Right ventricle myocardium superior (tissue), 1 donor: ENCODE measurements at regions not wholly inside any gene's neighbourhood (a gene's known extent, or its start where the extent isn't known, plus 50 kb on each side); places are given as distances from the start of the nearest gene placed in this dataset.
A peak's percentile ranks its signal among the peaks of the same experiment; 100 is the strongest.
"Not testable (repeated sequence)": the region's sequence is repeated elsewhere in the genome, so short reads cannot be mapped to it uniquely, and the experiment has no call there.

ENCODE experiments used
- ATAC-seq: fragments of 200-7000 bp; cut with Tn5 transposase; one replicate; pipeline ENCODE4 v1.9.1; 2020; ENCODE audit warnings: mild to moderate bottlenecking; ENCODE audit not compliant: poor library complexity
- DNase-seq: peaks from one replicate; pipeline ENCODE4 v3.0.0-alpha.2; 2020
- intact Hi-C: fragments of 100-400 bp; cut with DNase I; formaldehyde crosslinking; loops from one replicate; pipeline ENCODE4 v1.11.2; 2022
- donor health status: DM: no; HTN: yes; CAD: no; lungs with severe emphysema.

- DNase-seq, ATAC-seq, intact Hi-C loops: not testable (repeated sequence)
These were observed 74.5 kb upstream of the CHST15 start for GRCh38 chr10:124167925-124168324.

GRCh38 chr10:124166431-124167125, 73.2 kb upstream of the CHST15 start:
- DNase-seq (no peak), ATAC-seq (no peak)
- intact Hi-C loops, result no loop called here

DNA sequence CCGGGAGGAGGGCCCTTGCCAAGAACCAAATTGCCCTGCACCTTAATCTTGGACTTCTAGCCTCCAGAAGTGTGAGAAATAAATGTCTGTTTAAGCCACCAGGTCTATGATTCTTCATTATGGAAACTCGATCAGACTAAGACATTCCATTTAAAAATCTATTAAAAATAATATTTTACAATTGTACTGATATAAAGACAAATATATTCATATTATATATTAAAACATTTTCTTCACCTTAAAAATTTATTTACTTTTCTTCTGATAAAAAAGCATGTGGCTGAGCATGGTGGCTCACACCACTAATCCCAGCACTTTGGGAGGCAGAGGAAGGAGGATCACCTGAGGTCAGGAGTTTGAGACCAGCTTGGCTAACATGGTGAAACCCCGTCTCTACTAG, 72.4 kb upstream of the CHST15 start:
- intact Hi-C loops, result no loop called here
- ATAC-seq (no peak), DNase-seq (no peak)

DNA sequence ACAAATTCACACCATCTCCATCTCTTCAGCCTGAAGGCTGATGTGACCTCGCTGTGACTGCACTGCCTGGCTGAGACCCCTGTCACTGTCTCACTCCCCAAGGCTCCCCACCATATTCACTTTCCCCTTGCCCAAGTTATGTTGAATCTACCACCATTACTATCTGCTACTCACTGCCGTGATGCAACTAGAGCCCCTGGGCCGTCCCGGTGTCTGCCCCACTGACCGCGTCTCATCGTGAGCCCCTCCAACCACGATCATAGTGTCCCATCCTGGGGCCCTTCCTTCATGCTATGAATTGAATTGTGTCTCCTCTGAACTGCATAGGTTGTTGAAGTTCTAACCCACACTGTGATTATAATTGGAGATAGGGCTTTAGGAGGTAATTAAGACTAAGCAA, 71.9 kb upstream of the CHST15 start:
- intact Hi-C loops, result no loop called here
- ATAC-seq (no peak), DNase-seq (no peak)

GRCh38 chr10:124164264-124164663, 70.9 kb upstream of the CHST15 start:
- DNase-seq, result no peak
- intact Hi-C loops, result no loop called here
- no peak for ATAC-seq

DNA sequence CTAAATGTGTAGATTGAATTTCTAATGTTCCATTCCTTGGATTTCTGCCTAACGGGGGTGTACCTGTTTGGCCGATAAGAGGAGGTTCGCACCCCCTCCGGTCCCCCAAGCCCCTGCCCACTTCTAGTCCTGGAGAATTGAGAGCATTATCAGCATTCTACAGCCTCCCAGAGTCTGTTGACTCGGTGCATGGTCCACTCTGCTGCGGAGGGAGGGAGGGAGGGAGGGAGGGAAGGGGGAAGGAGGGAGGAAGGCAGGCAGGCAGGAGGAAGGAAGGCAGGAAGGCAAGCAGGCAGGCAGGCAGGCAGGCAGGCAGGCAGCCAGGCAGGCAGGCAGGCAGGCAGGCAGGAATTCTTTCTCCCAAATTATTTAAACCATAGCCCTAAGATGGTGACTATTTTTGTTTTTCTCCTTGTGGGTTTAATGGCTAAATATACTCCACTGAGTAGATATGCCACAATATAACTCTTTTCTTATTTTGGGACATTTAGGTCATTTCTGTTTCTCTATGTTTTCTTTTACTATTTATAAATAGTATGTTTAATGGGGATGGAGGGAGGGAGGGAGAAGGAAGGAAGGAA, 69.5 kb upstream of the CHST15 start:
- DNase-seq (no peak), ATAC-seq (no peak)
- intact Hi-C loops, result no loop called here

GRCh38 chr10:124162136-124162535, 68.7 kb upstream of the CHST15 start:
- ATAC-seq (no peak), DNase-seq (no peak)
- intact Hi-C loops, result no loop called here

GRCh38 chr10:124161601-124162000, 68.2 kb upstream of the CHST15 start:
- ATAC-seq (no peak), DNase-seq (no peak)
- intact Hi-C loops, result no loop called here

GRCh38 chr10:124160943-124161582, 67.7 kb upstream of the CHST15 start:
- DNase-seq (no peak), ATAC-seq (no peak)
- intact Hi-C loops, result no loop called here

DNA sequence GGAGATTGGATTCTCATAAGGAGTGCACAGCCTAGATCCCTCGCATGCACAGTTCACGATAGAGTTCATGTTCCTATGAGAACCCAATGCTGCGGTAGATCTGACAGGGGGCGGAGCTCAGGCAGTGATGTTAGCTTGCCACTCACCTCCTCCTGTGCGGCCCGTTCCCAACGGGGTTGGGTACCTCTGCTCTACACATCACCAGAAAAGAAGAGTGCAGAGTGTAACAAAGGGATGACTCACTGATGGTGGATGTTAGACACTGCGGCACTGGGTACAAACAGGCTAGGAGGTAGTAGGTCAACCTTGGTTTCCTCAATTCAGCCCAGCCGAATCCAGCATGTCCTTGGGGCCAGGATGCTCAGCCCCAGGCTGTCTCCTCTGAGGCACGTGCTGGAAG, 66.8 kb upstream of the CHST15 start:
- intact Hi-C loops, result no loop called here
- DNase-seq (no peak), ATAC-seq (no peak)

DNA sequence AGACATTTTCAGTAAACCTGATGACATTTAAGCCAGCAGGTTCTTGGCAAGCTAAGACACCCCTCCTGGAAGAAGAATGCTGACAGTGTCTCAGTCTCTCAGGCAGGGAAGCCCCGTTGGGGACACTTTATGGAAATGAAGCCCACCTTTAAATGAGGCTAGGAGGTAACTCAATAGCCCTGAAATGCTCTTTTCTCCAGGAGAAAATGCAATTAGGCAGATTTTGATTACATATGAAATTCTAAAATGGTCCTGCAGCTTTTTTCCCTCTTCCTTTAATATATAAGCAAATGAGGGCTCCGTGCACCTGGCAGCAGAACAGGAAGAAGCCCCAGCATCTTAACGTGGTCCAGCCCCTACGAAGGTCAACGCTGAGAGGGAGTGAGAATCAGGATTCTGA, 65.8 kb upstream of the CHST15 start:
- DNase-seq (no peak), ATAC-seq (no peak)
- intact Hi-C loops, result no loop called here

DNA sequence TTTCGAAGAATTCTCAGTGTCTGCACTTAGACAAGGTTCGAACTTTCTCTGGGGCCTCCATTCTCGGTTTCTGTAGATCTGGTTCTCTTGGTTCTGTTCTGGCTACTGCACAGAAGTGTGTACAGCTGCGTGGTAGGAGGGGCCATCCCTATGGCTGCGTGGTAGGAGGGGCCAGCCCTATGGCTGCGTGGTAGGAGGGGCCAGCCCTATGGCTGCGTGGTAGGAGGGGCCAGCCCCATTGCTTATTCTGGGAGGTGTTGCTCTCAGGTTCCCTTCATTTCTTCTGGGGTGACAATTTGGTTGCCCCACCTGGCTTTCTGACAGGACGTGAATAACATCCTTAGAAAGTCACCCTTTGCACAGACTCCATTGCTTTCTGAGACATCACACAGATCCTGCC, 65.2 kb upstream of the CHST15 start:
- DNase-seq (no peak), ATAC-seq (no peak)
- intact Hi-C loops, result no loop called here

DNA sequence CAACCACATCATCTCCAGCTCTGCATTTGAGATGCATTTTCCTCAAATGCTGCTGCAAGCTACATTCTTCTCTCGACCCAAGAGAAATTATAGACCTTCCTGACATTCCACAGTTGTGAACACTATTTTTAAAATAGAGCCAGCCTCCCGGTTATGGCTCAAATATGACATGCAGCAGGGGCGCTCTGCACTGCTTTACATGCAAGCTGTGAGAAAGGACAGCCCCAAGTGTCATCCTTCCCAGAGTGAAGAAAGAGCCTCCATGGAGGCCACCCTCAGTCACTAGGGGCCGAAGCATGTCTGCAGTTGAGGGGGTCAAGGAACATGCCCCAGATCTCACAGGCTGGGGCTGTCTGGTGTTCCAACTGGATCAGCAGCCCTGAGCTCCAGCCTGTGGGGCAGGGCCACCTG, 63.9 kb upstream of the CHST15 start:
- ATAC-seq, result no peak
- intact Hi-C loops, result no loop called here
- DNase-seq, result no peak

DNA sequence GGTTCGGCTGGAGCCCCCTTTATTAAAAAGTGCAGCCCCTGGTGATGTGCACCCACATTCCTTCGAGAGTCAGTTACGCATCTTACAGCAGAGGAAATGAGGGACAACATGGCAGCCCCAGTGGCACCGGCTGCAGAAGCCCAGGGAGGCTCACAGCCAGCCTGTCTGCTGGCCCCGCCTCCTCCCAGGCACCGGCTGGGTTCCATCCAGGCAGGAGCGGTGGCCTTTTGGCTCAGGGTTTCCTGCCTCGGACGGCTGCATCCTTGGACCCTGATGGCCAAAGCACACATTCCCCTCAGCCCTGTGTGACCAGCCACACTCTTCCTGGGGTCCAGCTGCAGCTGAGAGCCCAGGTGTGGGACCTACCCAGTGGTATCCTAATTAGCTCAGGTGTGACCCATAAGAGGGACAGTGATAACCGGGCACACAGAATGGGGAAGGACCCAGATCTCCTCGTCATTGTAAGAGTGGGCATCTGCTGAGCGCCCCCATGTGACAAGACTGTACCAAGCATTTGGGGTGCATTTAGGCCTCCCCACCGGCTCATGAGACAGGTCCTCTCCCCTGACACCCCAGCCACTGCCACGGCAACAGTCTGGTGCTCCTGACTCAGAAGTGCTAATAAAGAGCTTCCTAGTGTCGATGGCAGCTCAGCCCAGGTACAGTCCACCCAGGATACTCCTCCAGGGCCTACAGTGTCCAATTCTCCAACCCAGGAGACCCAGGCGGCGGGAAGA, 63.3 kb upstream of the CHST15 start:
- intact Hi-C loops, result no loop called here
- ATAC-seq (peak; percentile 38), DNase-seq (no peak)

- ATAC-seq (peak; percentile 51), DNase-seq (peak; percentile 71)
- intact Hi-C loops, result no loop called here
These were observed 62.5 kb upstream of the CHST15 start for GRCh38 chr10:124155781-124156435.

DNA sequence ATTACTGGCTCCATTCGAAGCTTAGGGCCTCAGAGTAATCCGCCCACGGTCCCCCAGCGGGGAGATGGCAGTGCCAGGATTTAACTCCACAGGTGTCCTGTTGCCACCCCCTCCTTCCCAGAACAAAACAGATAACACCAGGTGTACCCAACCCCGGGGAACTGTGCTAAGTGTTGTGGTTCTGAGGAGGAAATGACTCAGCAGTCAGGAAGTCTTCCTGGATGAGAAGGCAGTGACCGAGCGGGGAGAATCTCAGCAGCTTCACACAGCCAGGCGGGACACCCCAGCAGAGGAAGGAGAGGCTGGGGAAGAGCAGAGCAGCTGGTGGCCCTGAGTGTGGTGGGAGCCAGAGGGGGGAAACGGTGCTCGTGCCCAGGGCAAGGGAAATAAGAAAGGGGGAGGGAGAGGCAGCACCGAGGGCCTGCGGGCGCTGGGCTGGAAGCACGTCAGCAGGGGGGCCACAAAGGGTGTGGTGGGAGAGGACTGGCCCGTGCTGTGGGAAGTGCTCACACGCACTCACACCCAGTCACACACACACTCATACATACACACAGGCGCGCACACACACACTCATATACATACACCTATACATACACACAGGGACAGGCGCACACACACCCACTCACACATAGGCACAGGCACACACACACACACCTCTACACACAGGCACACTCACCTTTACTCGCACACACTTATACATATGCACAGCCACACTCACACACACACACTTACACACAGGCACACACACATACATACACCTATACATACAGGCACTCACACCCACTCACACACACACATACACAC, 59.8 kb upstream of the CHST15 start:
- DNase-seq (peak; percentile 61), ATAC-seq (peak; percentile 46)
- intact Hi-C loops, result no loop called here

GRCh38 chr10:124152139-124153022, 59.0 kb upstream of the CHST15 start:
- DNase-seq, result peak; percentile 80
- intact Hi-C loops, result no loop called here
- ATAC-seq, result peak; percentile 77
